GM23338 (cell line): ENCODE measurements at regions not wholly inside any gene's neighbourhood (a gene's known extent, or its start where the extent isn't known, plus 50 kb on each side); places are given as distances from the start of the nearest gene placed in this dataset.

Source experiments
- CREB1 ChIP-seq: fragments of 250-450 bp; sonication (Bioruptor Pico); IDR thresholded peaks from 2 replicates; pipeline ENCODE4 v1.5.0; 2020; ENCODE audit warnings: low read depth, mild to moderate bottlenecking, moderate library complexity
- EZH2 ChIP-seq: fragments of 200-600 bp; sonication (generic); IDR thresholded peaks from one replicate; pipeline ENCODE4 v1.8.0; 2017; ENCODE audit warnings: antibody characterized with exemption, mild to moderate bottlenecking, low read depth; ENCODE audit not compliant: unreplicated experiment
- EZH2phosphoT487 ChIP-seq: fragments of 200-600 bp; sonication (generic); IDR thresholded peaks from one replicate; pipeline ENCODE4 v1.8.1; 2018; ENCODE audit warnings: antibody characterized with exemption; ENCODE audit not compliant: unreplicated experiment
- JUNB ChIP-seq: IDR thresholded peaks from one replicate; pipeline ENCODE4 v1.6.1; 2016; ENCODE audit warnings: antibody characterized with exemption; ENCODE audit not compliant: unreplicated experiment
- NANOG ChIP-seq: IDR thresholded peaks from 2 replicates; pipeline ENCODE4 v1.6.1; 2016; ENCODE audit warnings: antibody characterized with exemption, borderline replicate concordance
- POLR2AphosphoS5 ChIP-seq: IDR thresholded peaks from 2 replicates; pipeline ENCODE4 v1.6.1; 2016; ENCODE audit warnings: antibody characterized with exemption, low read depth
- STAT1 ChIP-seq: IDR thresholded peaks from one replicate; pipeline ENCODE4 v1.6.1; 2016; ENCODE audit warnings: antibody characterized with exemption; ENCODE audit not compliant: unreplicated experiment
- ZNF114 ChIP-seq: fragments of 250-450 bp; sonication (Bioruptor Pico); IDR thresholded peaks from 2 replicates; pipeline ENCODE4 v1.5.0; 2020; ENCODE audit warnings: mild to moderate bottlenecking, moderate library complexity
- ZNF331 ChIP-seq: fragments of 250-450 bp; sonication (Bioruptor Pico); IDR thresholded peaks from 2 replicates; pipeline ENCODE4 v1.5.0; 2020; ENCODE audit warnings: low read depth, mild to moderate bottlenecking, moderate library complexity
- TF ChIP-seq, protein P1 (sequence below), 2 experiments: fragments of 200-600 bp in 1 of 2; sonication (generic) in 1 of 2; conservative IDR thresholded peaks; 2 replicates each; pipeline versions ENCODE4 v1.5.1 to v1.6.1; 2016 to 2017; ENCODE audit warnings: antibody characterized with exemption in 2 of 2, low read depth in 2 of 2, mild to moderate bottlenecking in 2 of 2, moderate library complexity in 1 of 2
- TF ChIP-seq, protein P2 (sequence below): IDR thresholded peaks from 2 replicates; pipeline ENCODE4 v1.6.1; 2016; ENCODE audit warnings: antibody characterized with exemption
- TF ChIP-seq, protein P3 (sequence below): IDR thresholded peaks from one replicate; pipeline ENCODE4 v1.6.1; 2018; ENCODE audit warnings: antibody characterized with exemption; ENCODE audit not compliant: unreplicated experiment

DNA sequence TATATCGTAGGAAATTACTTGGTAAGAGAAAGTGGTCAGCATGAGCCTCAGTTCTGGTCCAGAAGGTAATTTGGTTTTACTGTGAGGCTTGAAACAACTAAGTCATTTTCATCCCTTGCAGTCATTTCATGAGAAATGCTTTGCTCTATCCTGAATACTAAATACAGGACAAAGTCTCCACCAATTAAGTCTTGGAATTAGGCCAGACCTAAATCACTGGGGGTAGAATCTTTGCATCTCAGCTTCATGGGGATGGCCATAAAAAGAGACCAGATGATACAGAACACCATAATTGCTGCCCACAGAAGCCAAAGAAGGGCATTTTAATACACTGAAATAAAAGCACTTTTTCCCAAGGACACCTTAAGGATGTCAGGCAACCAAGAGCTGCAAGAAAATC is 277.9 kb upstream of the DCN start:
- TF ChIP-seq, protein P1, sequence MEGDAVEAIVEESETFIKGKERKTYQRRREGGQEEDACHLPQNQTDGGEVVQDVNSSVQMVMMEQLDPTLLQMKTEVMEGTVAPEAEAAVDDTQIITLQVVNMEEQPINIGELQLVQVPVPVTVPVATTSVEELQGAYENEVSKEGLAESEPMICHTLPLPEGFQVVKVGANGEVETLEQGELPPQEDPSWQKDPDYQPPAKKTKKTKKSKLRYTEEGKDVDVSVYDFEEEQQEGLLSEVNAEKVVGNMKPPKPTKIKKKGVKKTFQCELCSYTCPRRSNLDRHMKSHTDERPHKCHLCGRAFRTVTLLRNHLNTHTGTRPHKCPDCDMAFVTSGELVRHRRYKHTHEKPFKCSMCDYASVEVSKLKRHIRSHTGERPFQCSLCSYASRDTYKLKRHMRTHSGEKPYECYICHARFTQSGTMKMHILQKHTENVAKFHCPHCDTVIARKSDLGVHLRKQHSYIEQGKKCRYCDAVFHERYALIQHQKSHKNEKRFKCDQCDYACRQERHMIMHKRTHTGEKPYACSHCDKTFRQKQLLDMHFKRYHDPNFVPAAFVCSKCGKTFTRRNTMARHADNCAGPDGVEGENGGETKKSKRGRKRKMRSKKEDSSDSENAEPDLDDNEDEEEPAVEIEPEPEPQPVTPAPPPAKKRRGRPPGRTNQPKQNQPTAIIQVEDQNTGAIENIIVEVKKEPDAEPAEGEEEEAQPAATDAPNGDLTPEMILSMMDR (conservative IDR thresholded peaks at IDR 0.05; ENCODE audit: low read depth in 2 of 2): no peak
- TF ChIP-seq EZH2: no peak
- TF ChIP-seq EZH2phosphoT487: no peak
- TF ChIP-seq POLR2AphosphoS5: no peak
- no peak for TF ChIP-seq JUNB
- TF ChIP-seq CREB1 (CRISPR knock-in tag): no peak
- TF ChIP-seq STAT1: no peak
- TF ChIP-seq ZNF331 (CRISPR knock-in tag): no peak
- TF ChIP-seq, protein P2, sequence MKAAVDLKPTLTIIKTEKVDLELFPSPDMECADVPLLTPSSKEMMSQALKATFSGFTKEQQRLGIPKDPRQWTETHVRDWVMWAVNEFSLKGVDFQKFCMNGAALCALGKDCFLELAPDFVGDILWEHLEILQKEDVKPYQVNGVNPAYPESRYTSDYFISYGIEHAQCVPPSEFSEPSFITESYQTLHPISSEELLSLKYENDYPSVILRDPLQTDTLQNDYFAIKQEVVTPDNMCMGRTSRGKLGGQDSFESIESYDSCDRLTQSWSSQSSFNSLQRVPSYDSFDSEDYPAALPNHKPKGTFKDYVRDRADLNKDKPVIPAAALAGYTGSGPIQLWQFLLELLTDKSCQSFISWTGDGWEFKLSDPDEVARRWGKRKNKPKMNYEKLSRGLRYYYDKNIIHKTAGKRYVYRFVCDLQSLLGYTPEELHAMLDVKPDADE: no peak
- TF ChIP-seq, protein P3, sequence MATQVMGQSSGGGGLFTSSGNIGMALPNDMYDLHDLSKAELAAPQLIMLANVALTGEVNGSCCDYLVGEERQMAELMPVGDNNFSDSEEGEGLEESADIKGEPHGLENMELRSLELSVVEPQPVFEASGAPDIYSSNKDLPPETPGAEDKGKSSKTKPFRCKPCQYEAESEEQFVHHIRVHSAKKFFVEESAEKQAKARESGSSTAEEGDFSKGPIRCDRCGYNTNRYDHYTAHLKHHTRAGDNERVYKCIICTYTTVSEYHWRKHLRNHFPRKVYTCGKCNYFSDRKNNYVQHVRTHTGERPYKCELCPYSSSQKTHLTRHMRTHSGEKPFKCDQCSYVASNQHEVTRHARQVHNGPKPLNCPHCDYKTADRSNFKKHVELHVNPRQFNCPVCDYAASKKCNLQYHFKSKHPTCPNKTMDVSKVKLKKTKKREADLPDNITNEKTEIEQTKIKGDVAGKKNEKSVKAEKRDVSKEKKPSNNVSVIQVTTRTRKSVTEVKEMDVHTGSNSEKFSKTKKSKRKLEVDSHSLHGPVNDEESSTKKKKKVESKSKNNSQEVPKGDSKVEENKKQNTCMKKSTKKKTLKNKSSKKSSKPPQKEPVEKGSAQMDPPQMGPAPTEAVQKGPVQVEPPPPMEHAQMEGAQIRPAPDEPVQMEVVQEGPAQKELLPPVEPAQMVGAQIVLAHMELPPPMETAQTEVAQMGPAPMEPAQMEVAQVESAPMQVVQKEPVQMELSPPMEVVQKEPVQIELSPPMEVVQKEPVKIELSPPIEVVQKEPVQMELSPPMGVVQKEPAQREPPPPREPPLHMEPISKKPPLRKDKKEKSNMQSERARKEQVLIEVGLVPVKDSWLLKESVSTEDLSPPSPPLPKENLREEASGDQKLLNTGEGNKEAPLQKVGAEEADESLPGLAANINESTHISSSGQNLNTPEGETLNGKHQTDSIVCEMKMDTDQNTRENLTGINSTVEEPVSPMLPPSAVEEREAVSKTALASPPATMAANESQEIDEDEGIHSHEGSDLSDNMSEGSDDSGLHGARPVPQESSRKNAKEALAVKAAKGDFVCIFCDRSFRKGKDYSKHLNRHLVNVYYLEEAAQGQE: no peak
- TF ChIP-seq NANOG: no peak
- TF ChIP-seq ZNF114: no peak
